ENCODE measurements at regions not wholly inside any gene's neighbourhood (a gene's known extent, or its start where the extent isn't known, plus 50 kb on each side); places are given as distances from the start of the nearest gene placed in this dataset.

DNA sequence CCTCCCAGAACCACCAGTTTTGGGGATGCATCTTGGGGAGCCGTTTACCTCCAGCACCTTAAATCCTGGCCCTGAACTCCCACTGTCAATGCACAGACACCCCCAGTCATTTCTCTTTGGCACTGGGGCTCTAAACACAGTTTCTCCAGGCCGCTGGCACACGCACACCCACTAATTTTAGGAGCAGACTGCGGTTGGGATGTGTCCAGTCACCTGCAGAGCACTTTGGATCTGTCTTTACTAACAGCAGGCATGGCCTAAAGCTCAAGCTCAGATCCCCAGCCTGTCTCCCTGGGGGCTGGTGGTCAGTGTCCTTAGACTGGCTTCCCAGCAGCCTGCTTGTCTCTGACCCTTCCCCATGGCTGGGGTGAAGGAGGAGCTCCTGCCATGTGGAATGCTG is 49.9 kb downstream of the SYNE3 start:
- no peak for DNase-seq (ENCODE audit: low spot score)
- TF ChIP-seq, protein P1, sequence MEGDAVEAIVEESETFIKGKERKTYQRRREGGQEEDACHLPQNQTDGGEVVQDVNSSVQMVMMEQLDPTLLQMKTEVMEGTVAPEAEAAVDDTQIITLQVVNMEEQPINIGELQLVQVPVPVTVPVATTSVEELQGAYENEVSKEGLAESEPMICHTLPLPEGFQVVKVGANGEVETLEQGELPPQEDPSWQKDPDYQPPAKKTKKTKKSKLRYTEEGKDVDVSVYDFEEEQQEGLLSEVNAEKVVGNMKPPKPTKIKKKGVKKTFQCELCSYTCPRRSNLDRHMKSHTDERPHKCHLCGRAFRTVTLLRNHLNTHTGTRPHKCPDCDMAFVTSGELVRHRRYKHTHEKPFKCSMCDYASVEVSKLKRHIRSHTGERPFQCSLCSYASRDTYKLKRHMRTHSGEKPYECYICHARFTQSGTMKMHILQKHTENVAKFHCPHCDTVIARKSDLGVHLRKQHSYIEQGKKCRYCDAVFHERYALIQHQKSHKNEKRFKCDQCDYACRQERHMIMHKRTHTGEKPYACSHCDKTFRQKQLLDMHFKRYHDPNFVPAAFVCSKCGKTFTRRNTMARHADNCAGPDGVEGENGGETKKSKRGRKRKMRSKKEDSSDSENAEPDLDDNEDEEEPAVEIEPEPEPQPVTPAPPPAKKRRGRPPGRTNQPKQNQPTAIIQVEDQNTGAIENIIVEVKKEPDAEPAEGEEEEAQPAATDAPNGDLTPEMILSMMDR (IDR thresholded peaks at IDR 0.05; ENCODE audit: extremely low read depth, missing control alignments) = no peak

DNA sequence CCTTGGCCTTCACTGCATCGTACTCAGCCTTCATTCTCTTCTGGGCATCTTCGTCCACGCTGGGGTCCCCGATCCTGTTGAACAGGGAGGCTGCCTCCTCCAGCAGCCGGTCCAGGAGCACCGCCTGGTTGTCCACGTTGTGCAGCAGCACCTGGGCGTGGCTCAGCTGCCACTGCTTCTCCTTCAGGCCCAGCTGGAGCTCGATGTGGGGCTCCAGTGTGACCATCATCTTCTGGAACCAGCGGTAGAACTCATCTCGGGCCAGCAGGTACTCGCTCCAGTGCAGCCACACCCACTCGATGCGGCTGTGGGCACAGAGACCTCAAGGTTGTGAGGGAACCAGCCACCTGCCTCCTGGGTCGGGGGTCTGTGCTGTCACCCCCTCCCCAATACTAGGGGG is 50.5 kb downstream of the SYNE3 start:
- TF ChIP-seq, protein P1 (IDR thresholded peaks at IDR 0.05; ENCODE audit: extremely low read depth, missing control alignments) = no peak
- no peak for DNase-seq (ENCODE audit: low spot score)

DNA sequence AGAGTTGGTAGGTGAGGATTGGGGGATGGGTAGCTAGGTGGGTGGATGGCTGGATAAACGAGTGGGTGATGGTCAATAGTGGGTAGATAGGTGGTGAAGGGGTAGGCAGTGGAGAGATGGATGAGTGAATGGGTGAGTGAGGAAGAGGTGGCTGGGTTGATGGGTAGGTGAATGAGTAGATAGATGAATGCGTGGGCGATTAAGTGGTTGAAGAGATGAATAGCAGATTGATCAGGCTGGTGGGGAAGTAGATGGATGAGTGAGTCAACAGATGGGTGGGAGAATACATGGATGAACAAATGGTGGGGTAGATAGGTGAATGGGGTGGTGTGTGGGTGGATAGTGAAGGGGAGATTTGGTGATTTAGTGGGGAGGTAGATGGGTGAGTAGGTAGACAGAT is 51.1 kb downstream of the SYNE3 start:
- no peak for DNase-seq (ENCODE audit: low spot score)
- TF ChIP-seq, protein P1 (IDR thresholded peaks at IDR 0.05; ENCODE audit: extremely low read depth, missing control alignments) = no peak

DNA sequence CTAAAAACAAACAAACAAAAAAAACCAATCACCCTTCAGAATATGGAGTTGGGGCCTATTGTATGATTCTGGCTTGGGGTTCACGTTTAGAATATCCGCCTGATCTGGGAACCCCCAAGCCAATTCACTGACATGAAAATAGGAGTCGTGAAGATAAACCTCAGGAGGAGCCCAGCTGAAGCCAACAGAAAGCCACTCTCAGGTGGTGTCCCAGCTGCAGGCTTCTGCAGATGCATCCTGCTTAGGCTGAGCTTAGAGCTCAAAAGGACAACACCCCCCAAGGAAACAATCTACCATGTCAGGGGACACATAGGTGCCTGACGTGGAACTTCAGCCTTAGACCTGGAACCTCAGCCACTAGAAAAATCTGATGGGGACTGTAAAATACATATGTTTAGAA is 51.9 kb downstream of the SYNE3 start:
- DNase-seq (ENCODE audit: low spot score) = no peak
- TF ChIP-seq, protein P1 (IDR thresholded peaks at IDR 0.05; ENCODE audit: extremely low read depth, missing control alignments) = no peak

DNA sequence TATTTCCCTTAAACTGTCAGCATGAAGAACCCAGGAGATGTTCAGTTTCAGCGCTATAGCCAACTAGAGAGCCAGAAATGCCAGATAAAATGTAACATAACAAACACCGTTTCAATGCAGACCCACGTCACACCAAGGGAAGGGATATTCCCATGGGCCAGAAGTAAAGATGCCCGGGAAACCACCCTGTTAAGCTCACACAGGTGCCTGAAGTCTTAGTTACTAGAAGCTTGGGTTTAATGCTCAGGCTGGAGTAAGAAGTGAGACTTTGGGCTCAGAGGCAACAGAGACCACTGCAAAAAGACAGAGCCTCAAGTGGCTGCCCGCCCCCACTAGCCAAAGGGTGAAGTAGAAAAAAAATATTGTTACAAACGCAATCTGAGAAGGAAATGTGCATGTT is 52.3 kb downstream of the SYNE3 start:
- TF ChIP-seq, protein P1 (IDR thresholded peaks at IDR 0.05; ENCODE audit: extremely low read depth, missing control alignments) = no peak
- no peak for DNase-seq (ENCODE audit: low spot score)

DNA sequence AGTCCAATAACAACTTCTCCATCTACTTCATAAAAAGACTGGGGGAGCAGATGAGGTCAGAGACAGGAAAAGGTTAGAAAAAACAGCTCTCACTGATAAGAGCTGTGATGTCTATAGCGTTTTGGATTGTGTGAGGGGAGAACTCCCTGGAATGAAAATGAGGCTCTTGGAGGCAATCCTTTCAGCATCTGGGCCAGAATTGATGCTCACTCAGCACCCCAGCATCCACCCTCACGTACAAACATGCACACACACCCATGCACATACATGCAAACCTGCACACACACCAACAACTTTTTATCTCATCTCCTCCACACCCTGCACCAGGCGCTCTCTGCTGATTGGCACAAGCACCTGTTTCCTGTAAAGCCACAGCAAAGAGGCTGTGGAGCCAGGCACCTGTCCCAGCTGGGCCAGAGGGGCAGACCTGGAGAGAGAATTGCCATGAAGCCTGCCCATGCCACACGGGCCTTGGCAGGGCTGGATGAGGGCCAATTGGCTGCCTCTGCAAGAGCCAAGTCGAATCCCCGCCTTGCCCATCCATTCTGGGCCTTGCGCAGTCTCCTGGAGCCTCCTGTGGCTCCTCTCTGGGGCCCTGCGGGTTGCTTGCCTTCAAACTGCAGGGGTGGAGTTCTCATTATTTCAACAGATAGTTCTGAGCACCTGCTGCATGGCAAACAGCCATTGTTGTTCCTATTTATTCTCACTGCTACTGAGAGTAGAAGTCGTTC is 53.1 kb downstream of the SYNE3 start:
- no peak for DNase-seq (ENCODE audit: low spot score)

DNA sequence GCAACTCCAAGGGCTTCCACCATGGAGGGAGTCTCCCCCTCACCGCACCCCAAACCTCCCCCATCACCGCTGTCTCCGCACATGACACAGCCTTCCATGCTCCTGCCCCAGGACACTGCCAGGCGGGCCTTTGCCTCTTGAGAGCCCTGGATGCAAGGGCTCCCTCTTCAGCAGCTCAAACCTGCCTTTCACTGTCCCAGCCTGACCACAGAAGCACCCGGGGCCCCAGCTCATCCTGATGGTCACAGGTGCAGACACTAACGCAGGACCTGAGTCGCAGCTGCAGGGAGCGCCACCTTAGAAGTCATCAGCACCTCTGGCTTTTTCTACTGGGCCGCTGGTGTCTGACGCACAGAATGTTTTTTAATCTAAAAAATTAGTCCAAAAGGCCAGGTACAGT is 54.0 kb downstream of the SYNE3 start:
- TF ChIP-seq, protein P1 (IDR thresholded peaks at IDR 0.05; ENCODE audit: extremely low read depth, missing control alignments) = no peak
- DNase-seq (ENCODE audit: low spot score) = no peak

More for the DNA sequence above, 53.1 kb downstream of the SYNE3 start:
- TF ChIP-seq, protein P1 (IDR thresholded peaks at IDR 0.05; ENCODE audit: extremely low read depth, missing control alignments) = no peak

Data from GM20000 (cell line).